H1 (cell line): ENCODE measurements at regions not wholly inside any gene's neighbourhood (a gene's known extent, or its start where the extent isn't known, plus 50 kb on each side); places are given as distances from the start of the nearest gene placed in this dataset.

Experiments used
- CTCF ChIA-PET: fragments of 300-600 bp; sonication (Branson Sonifier 250); formaldehyde crosslinking; loops from one replicate; lab custom pipeline; 2021; ENCODE audit not compliant: partially characterized antibody; lab: Charles Lee
- POLR2A ChIA-PET: fragments of 300-600 bp; sonication (Branson Sonifier 250); formaldehyde crosslinking; loops from one replicate; lab custom pipeline; 2021; ENCODE audit warnings: inconsistent platforms; ENCODE audit not compliant: partially characterized antibody; lab: Charles Lee
- DNase-seq, 2 experiments: peaks; one replicate each; pipeline versions ENCODE4 v3.0.0 to v3.0.0-alpha.2; 2010 to 2022; ENCODE audit warnings: low spot score in 2 of 2, low read depth in 1 of 2, mixed read lengths in 1 of 2
- FAIRE-seq: peaks from 2 replicates; lab custom pipeline; 2011; peaks lifted over from hg19 to GRCh38; lab: Jason Lieb, UNC
- H2AFZ ChIP-seq: 2 replicates; pipeline ENCODE4 v1.8.1; 2012; ENCODE audit warnings: low read length, inconsistent platforms
- H2AK5ac ChIP-seq: 2 replicates; pipeline ENCODE4 v1.6.1; 2013; ENCODE audit warnings: low read depth, low read length
- H2BK120ac ChIP-seq: replicated peaks from 2 replicates; pipeline ENCODE3; 2013; ENCODE audit warnings: low read depth, low read length, inconsistent platforms
- H2BK12ac ChIP-seq: 2 replicates; pipeline ENCODE4 v1.6.1; 2013; ENCODE audit warnings: low read depth, low read length
- H2BK15ac ChIP-seq: 2 replicates; pipeline ENCODE4 v1.6.1; 2013; ENCODE audit warnings: low read length
- H2BK20ac ChIP-seq: 2 replicates; pipeline ENCODE4 v1.6.1; 2013; ENCODE audit warnings: low read length
- H2BK5ac ChIP-seq: 2 replicates; pipeline ENCODE4 v1.6.1; 2013; ENCODE audit warnings: low read depth, low read length
- H3K14ac ChIP-seq: 2 replicates; pipeline ENCODE4 v1.6.1; 2013; ENCODE audit warnings: inconsistent platforms; ENCODE audit not compliant: insufficient read length
- H3K18ac ChIP-seq: 2 replicates; pipeline ENCODE4 v1.6.1; 2013; ENCODE audit warnings: low read length; ENCODE audit errors: extremely low read depth
- H3K23ac ChIP-seq: 2 replicates; pipeline ENCODE4 v1.6.1; 2013; ENCODE audit warnings: inconsistent platforms; ENCODE audit not compliant: insufficient read length
- H3K23me2 ChIP-seq: 2 replicates; pipeline ENCODE4 v1.6.1; 2013; ENCODE audit warnings: low read depth, low read length
- H3K27ac ChIP-seq: 2 replicates; pipeline ENCODE4 v1.6.1; 2011; ENCODE audit warnings: low read depth, low read length, inconsistent platforms
- H3K27me3 ChIP-seq, 4 experiments: replicated peaks in 1 of 4; 1 replicate in 1 of 4; 2 replicates in 3 of 4; pipeline versions ENCODE4 v1.6.1 to v1.8.1; 2011 to 2013; ENCODE audit warnings: low read length in 3 of 4, mild to moderate bottlenecking in 3 of 4, inconsistent platforms in 2 of 4, mixed read lengths in 2 of 4, moderate library complexity in 1 of 4; ENCODE audit not compliant: control insufficient read depth in 3 of 4, insufficient read depth in 3 of 4; ENCODE audit errors: extremely low read depth in 1 of 4
- H3K36me3 ChIP-seq, 4 experiments: 2 replicates each; pipeline versions ENCODE4 v1.6.1 to v1.8.1; 2011 to 2013; ENCODE audit warnings: mild to moderate bottlenecking in 4 of 4, low read length in 3 of 4, moderate library complexity in 2 of 4, control low read depth in 1 of 4, inconsistent platforms in 1 of 4; ENCODE audit not compliant: insufficient read depth in 4 of 4, control insufficient read depth in 2 of 4
- H3K4ac ChIP-seq: replicated peaks from 2 replicates; pipeline ENCODE3; 2013; ENCODE audit warnings: low read length, low read depth, mixed read lengths, inconsistent platforms; ENCODE audit not compliant: insufficient read length
- H3K4me1 ChIP-seq, 4 experiments: replicated peaks in 1 of 4; 1 replicate in 1 of 4; 2 replicates in 3 of 4; pipeline versions ENCODE4 v1.6.1 to v1.8.1; 2011 to 2013; ENCODE audit warnings: low read length in 3 of 4, inconsistent platforms in 2 of 4, mixed read lengths in 1 of 4; ENCODE audit not compliant: insufficient read depth in 4 of 4, control insufficient read depth in 3 of 4
- H3K4me2 ChIP-seq, 2 experiments: 2 replicates each; pipeline versions ENCODE4 v1.6.1 to v1.8.1; 2011 to 2013; ENCODE audit warnings: low read depth in 2 of 2, low read length in 2 of 2, control low read depth in 1 of 2, inconsistent platforms in 1 of 2, mild to moderate bottlenecking in 1 of 2; ENCODE audit not compliant: insufficient read depth in 1 of 2
- H3K4me3 ChIP-seq, 4 experiments: fragments of 200-600, 300-600 bp in 1 of 4; sonication (generic), shearing (Covaris generic), sonication (Bioruptor Twin) in 1 of 4; 2 replicates each; pipeline versions ENCODE4 v1.5.1 to v1.8.1; 2011 to 2016; ENCODE audit warnings: low read length in 4 of 4, low read depth in 3 of 4, control low read depth in 2 of 4, inconsistent platforms in 2 of 4, mild to moderate bottlenecking in 2 of 4, mixed read lengths in 1 of 4, moderate library complexity in 1 of 4; ENCODE audit not compliant: insufficient read depth in 2 of 4; ENCODE audit errors: extremely low read depth in 1 of 4
- H3K56ac ChIP-seq: replicated peaks from 2 replicates; pipeline ENCODE3; 2013; ENCODE audit warnings: low read depth, mild to moderate bottlenecking, mixed read lengths, low read length, inconsistent platforms; ENCODE audit not compliant: insufficient read length
- H3K79me1 ChIP-seq: 2 replicates; pipeline ENCODE4 v1.6.1; 2013; ENCODE audit warnings: low read depth, low read length, control low read depth
- H3K79me2 ChIP-seq, 2 experiments: 2 replicates each; pipeline versions ENCODE4 v1.6.1 to v1.8.1; 2012 to 2013; ENCODE audit warnings: low read length in 2 of 2, mild to moderate bottlenecking in 2 of 2, inconsistent platforms in 1 of 2; ENCODE audit not compliant: insufficient read depth in 2 of 2, control insufficient read depth in 1 of 2
- H3K9ac ChIP-seq, 4 experiments: replicated peaks in 1 of 4; 1 replicate in 1 of 4; 2 replicates in 3 of 4; pipeline versions ENCODE4 v1.6.1 to v1.8.1; 2011 to 2013; ENCODE audit warnings: low read depth in 3 of 4, low read length in 3 of 4, control low read depth in 2 of 4, mild to moderate bottlenecking in 2 of 4, moderate library complexity in 2 of 4, inconsistent platforms in 1 of 4; ENCODE audit errors: extremely low read depth in 1 of 4
- H3K9me3 ChIP-seq, 2 experiments: 2 replicates each; pipeline versions ENCODE4 v1.6.1 to v1.8.1; 2012 to 2013; ENCODE audit warnings: mild to moderate bottlenecking in 2 of 2, moderate library complexity in 2 of 2, control low read depth in 1 of 2, inconsistent platforms in 1 of 2, low read depth in 1 of 2, low read length in 1 of 2, mixed read lengths in 1 of 2; ENCODE audit not compliant: insufficient read depth in 2 of 2
- H4K20me1 ChIP-seq, 2 experiments: replicated peaks in 1 of 2; 2 replicates each; pipeline versions ENCODE3 to v1.8.1; 2011 to 2013; ENCODE audit warnings: inconsistent platforms in 2 of 2, low read length in 2 of 2, mild to moderate bottlenecking in 1 of 2; ENCODE audit not compliant: insufficient read depth in 2 of 2, control insufficient read depth in 1 of 2
- H4K5ac ChIP-seq: 2 replicates; pipeline ENCODE4 v1.6.1; 2013; ENCODE audit warnings: low read length, low read depth, mixed read lengths, inconsistent platforms; ENCODE audit not compliant: insufficient read length
- H4K8ac ChIP-seq: 2 replicates; pipeline ENCODE4 v1.8.0; 2013; ENCODE audit warnings: mild to moderate bottlenecking, moderate library complexity, low read length, inconsistent platforms; ENCODE audit not compliant: insufficient read depth; ENCODE audit errors: extremely low read depth
- H4K91ac ChIP-seq: replicated peaks from 2 replicates; pipeline ENCODE3; 2013; ENCODE audit warnings: low read length, mixed read lengths, inconsistent platforms; ENCODE audit not compliant: insufficient read length
- CHD2 ChIP-seq: IDR thresholded peaks from 2 replicates; pipeline ENCODE4 v1.6.1; 2012; ENCODE audit warnings: low read length, improper control_type of control experiment
- RFX5 ChIP-seq: IDR thresholded peaks from 2 replicates; pipeline ENCODE4 v1.6.1; 2011; ENCODE audit warnings: low read depth, low read length, improper control_type of control experiment, borderline replicate concordance
- WGBS, 2 experiments: shearing (Covaris generic) in 1 of 2; methylation state at CpG; one replicate each; pipeline versions ENCODE4 v1.1.6 to v1.1.7; 2013 to 2015; ENCODE audit warnings: low lambda C conversion rate in 2 of 2, mixed read lengths in 2 of 2, inconsistent platforms in 1 of 2, low coverage in 1 of 2, missing lambda C conversion rate in 1 of 2; ENCODE audit not compliant: insufficient replicate concordance in 2 of 2, insufficient coverage in 1 of 2, insufficient read length in 1 of 2; ENCODE audit errors: extremely low coverage in 1 of 2, missing lambda C conversion rate in 1 of 2; 5-methylcytosine and 5-hydroxymethylcytosine counted together
- TF ChIP-seq, protein P1 (sequence below): IDR thresholded peaks from 2 replicates; pipeline ENCODE4 v1.6.1; 2012; ENCODE audit warnings: low read length, inconsistent platforms
- TF ChIP-seq, protein P2 (sequence below): IDR thresholded peaks from 2 replicates; pipeline ENCODE4 v1.6.1; 2011; ENCODE audit warnings: low read length, improper control_type of control experiment

DNA sequence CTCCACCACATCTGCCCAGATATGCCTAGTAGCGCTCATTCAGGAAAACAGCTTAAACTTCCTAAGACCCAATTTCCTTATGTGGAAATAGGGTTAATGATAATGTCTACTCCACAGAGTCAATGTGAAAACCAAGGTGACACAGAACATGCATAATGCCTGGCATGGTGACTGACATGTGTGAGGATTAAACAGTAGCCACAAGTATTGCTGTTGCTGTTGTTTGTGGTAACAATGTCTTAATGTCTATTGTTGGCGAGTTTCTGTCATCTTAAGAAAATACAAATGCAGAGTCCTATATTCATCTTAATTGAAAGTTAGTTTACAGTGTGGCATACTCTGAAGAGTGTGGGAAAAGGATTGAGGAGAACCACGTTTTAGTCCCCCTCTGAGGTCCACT lies 75.6 kb upstream of the NGF start:
- no peak overlapping the region for H3K18ac ChIP-seq
- CTCF ChIA-PET, result no interaction called here
- no peaks in the 10 kb centered on the region for H3K4me1 ChIP-seq
- no peak overlapping the region for H2BK12ac ChIP-seq
- TF ChIP-seq, protein P1, sequence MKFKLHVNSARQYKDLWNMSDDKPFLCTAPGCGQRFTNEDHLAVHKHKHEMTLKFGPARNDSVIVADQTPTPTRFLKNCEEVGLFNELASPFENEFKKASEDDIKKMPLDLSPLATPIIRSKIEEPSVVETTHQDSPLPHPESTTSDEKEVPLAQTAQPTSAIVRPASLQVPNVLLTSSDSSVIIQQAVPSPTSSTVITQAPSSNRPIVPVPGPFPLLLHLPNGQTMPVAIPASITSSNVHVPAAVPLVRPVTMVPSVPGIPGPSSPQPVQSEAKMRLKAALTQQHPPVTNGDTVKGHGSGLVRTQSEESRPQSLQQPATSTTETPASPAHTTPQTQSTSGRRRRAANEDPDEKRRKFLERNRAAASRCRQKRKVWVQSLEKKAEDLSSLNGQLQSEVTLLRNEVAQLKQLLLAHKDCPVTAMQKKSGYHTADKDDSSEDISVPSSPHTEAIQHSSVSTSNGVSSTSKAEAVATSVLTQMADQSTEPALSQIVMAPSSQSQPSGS, result no peak
- TF ChIP-seq RFX5 (no peak), CHD2 (no peak)
- TF ChIP-seq, protein P2, sequence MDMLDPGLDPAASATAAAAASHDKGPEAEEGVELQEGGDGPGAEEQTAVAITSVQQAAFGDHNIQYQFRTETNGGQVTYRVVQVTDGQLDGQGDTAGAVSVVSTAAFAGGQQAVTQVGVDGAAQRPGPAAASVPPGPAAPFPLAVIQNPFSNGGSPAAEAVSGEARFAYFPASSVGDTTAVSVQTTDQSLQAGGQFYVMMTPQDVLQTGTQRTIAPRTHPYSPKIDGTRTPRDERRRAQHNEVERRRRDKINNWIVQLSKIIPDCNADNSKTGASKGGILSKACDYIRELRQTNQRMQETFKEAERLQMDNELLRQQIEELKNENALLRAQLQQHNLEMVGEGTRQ, result no peak
- no peak overlapping the region for H2AFZ ChIP-seq
- H3K4ac ChIP-seq, result no peak overlapping the region
- H2AK5ac ChIP-seq, result no peak overlapping the region
- no peak for DNase-seq
- H2BK120ac ChIP-seq, result no peak overlapping the region
- POLR2A ChIA-PET, result no interaction called here
- H3K27me3 ChIP-seq, result no peaks in the 10 kb centered on the region
- no peaks in the 10 kb centered on the region for H3K79me1 ChIP-seq
- H4K8ac ChIP-seq, result no peak overlapping the region
- H4K5ac ChIP-seq, result no peak overlapping the region
- no peaks in the 10 kb centered on the region; a peak in 1 of 4 replicates for H3K9me3 ChIP-seq
- H3K23me2 ChIP-seq, result no peaks in the 10 kb centered on the region
- H2BK5ac ChIP-seq, result no peak overlapping the region
- H3K23ac ChIP-seq, result no peak overlapping the region
- H3K14ac ChIP-seq, result no peak overlapping the region
- H3K36me3 ChIP-seq, result no peaks in the 10 kb centered on the region
- H4K91ac ChIP-seq, result no peak overlapping the region
- H2BK20ac ChIP-seq, result no peak overlapping the region
- H2BK15ac ChIP-seq, result no peak overlapping the region
- FAIRE-seq, result no peak
- H3K27ac ChIP-seq, result no peak overlapping the region
- no peaks in the 10 kb centered on the region for H4K20me1 ChIP-seq
- 91% methylated on average over 3 of the region's 3 CpGs; no CpG with 5 or more reads in 1 of the 2 experiments for whole genome bisulfite sequencing, 2 experiments
- no peak overlapping the region for H3K4me2 ChIP-seq
- no peak overlapping the region for H3K4me3 ChIP-seq
- no peak overlapping the region for H3K9ac ChIP-seq
- no peaks in the 10 kb centered on the region for H3K79me2 ChIP-seq
- H3K56ac ChIP-seq, result no peak overlapping the region
